Liver (tissue), 8 donors: ENCODE measurements at regions not wholly inside any gene's neighbourhood (a gene's known extent, or its start where the extent isn't known, plus 50 kb on each side); places are given as distances from the start of the nearest gene placed in this dataset.

Source experiments
- DNase-seq: peaks from one replicate; pipeline ENCODE4 v3.0.0-alpha.2; 2017; ENCODE audit warnings: low spot score
- H3K27ac ChIP-seq, 2 donors: one replicate each; pipeline ENCODE4 v1.7.0; 2013; ENCODE audit warnings: inconsistent platforms in 2 of 2, low read length in 2 of 2, control low read depth in 1 of 2, low read depth in 1 of 2, mild to moderate bottlenecking in 1 of 2
- H3K27me3 ChIP-seq, 4 donors: one replicate each; pipeline versions ENCODE4 v1.6.1 to v1.7.0; 2013; ENCODE audit warnings: low read length in 3 of 4, inconsistent platforms in 1 of 4, mild to moderate bottlenecking in 1 of 4, moderate library complexity in 1 of 4; ENCODE audit not compliant: control insufficient read depth in 4 of 4, insufficient read depth in 4 of 4
- H3K36me3 ChIP-seq, 4 donors: one replicate each; pipeline versions ENCODE4 v1.6.1 to v1.7.0; 2013; ENCODE audit warnings: low read length in 3 of 4, mild to moderate bottlenecking in 3 of 4, low read depth in 1 of 4, moderate library complexity in 1 of 4; ENCODE audit not compliant: control insufficient read depth in 4 of 4, insufficient read depth in 3 of 4
- H3K4me1 ChIP-seq, 4 donors: one replicate each; pipeline versions ENCODE4 v1.6.1 to v1.7.0; 2013; ENCODE audit warnings: low read length in 3 of 4, mild to moderate bottlenecking in 3 of 4, moderate library complexity in 1 of 4; ENCODE audit not compliant: control insufficient read depth in 4 of 4, insufficient read depth in 4 of 4
- H3K4me3 ChIP-seq, 3 donors: one replicate each; pipeline versions ENCODE4 v1.6.1 to v1.7.0; 2013; ENCODE audit warnings: low read length in 3 of 3, control low read depth in 1 of 3, low read depth in 1 of 3, mild to moderate bottlenecking in 1 of 3
- H3K9ac ChIP-seq, 2 donors: one replicate each; pipeline ENCODE4 v1.7.0; 2013; ENCODE audit warnings: low read length in 2 of 2, mild to moderate bottlenecking in 2 of 2, moderate library complexity in 2 of 2, control low read depth in 1 of 2, low read depth in 1 of 2
- H3K9me3 ChIP-seq, 4 donors: one replicate each; pipeline versions ENCODE4 v1.6.1 to v1.7.0; 2013; ENCODE audit warnings: low read length in 3 of 4; ENCODE audit not compliant: control insufficient read depth in 4 of 4
- ATF3 ChIP-seq: IDR thresholded peaks from 2 replicates; pipeline ENCODE4 v1.6.1; 2016; ENCODE audit warnings: antibody characterized with exemption
- CTCF ChIP-seq: fragments of 150-350 bp; IDR thresholded peaks from 2 replicates; pipeline ENCODE4 v1.5.1; 2017; ENCODE audit warnings: improper control_type of control experiment, low read depth, low read length; ENCODE audit not compliant: missing input control
- EGR1 ChIP-seq, 2 donors: IDR thresholded peaks; 2 replicates each; pipeline ENCODE4 v1.6.1; 2016 to 2018; ENCODE audit warnings: antibody characterized with exemption in 2 of 2, low read depth in 2 of 2
- FOXA1 ChIP-seq: IDR thresholded peaks from 2 replicates; pipeline ENCODE4 v1.6.1; 2016; ENCODE audit warnings: antibody characterized with exemption
- FOXA2 ChIP-seq: IDR thresholded peaks from 2 replicates; pipeline ENCODE4 v1.6.1; 2016; ENCODE audit warnings: antibody characterized with exemption
- GABPA ChIP-seq, 2 donors: IDR thresholded peaks in 1 of 2; conservative IDR thresholded peaks in 1 of 2; 2 replicates each; pipeline ENCODE4 v1.6.1; 2016; ENCODE audit warnings: antibody characterized with exemption in 2 of 2, mild to moderate bottlenecking in 1 of 2, moderate library complexity in 1 of 2
- HNF4A ChIP-seq, 2 donors: conservative IDR thresholded peaks; 2 replicates each; pipeline ENCODE4 v1.6.1; 2016; ENCODE audit warnings: antibody characterized with exemption in 2 of 2, mild to moderate bottlenecking in 2 of 2
- HNF4G ChIP-seq: IDR thresholded peaks from 2 replicates; pipeline ENCODE4 v1.6.1; 2016; ENCODE audit warnings: antibody characterized with exemption
- JUND ChIP-seq, 2 donors: IDR thresholded peaks; 2 replicates each; pipeline ENCODE4 v1.6.1; 2016; ENCODE audit warnings: antibody characterized with exemption in 2 of 2
- MAX ChIP-seq: IDR thresholded peaks from 2 replicates; pipeline ENCODE4 v1.6.1; 2016; ENCODE audit warnings: antibody characterized with exemption
- NR2F2 ChIP-seq: IDR thresholded peaks from 2 replicates; pipeline ENCODE4 v1.6.1; 2016; ENCODE audit warnings: antibody characterized with exemption
- RAD21 ChIP-seq, 2 donors: IDR thresholded peaks; 2 replicates each; pipeline ENCODE4 v1.6.1; 2016; ENCODE audit warnings: antibody characterized with exemption in 2 of 2, mild to moderate bottlenecking in 2 of 2
- REST ChIP-seq: IDR thresholded peaks from 2 replicates; pipeline ENCODE4 v1.6.1; 2016; ENCODE audit warnings: antibody characterized with exemption, mild to moderate bottlenecking
- RXRA ChIP-seq, 2 donors: IDR thresholded peaks; 2 replicates each; pipeline ENCODE4 v1.6.1; 2017 to 2018; ENCODE audit warnings: antibody characterized with exemption in 2 of 2, mild to moderate bottlenecking in 1 of 2
- SP1 ChIP-seq: IDR thresholded peaks from 2 replicates; pipeline ENCODE4 v1.6.1; 2018; ENCODE audit warnings: antibody characterized with exemption, mild to moderate bottlenecking
- TAF1 ChIP-seq: conservative IDR thresholded peaks from 2 replicates; pipeline ENCODE4 v1.6.1; 2016; ENCODE audit warnings: antibody characterized with exemption, mild to moderate bottlenecking
- YY1 ChIP-seq: IDR thresholded peaks from 2 replicates; pipeline ENCODE4 v1.6.1; 2016; ENCODE audit warnings: antibody characterized with exemption, mild to moderate bottlenecking
- ZBTB33 ChIP-seq: IDR thresholded peaks from 2 replicates; pipeline ENCODE4 v1.6.1; 2016; ENCODE audit warnings: antibody characterized with exemption
- WGBS: extraction: QIAGEN DNeasy Blood & Tissue Kit; methylation state at CpG from one replicate; pipeline ENCODE4 v1.1.7; 2013; 5-methylcytosine and 5-hydroxymethylcytosine counted together
- donor health status: healthy.
- donor health status: healthy.
- donor health status: healthy.
- donor health status: healthy.
- donor health status: healthy.

GRCh38 chr2:173584000-173584399 lies 229.3 kb downstream of the CDCA7 start:
- TF ChIP-seq NR2F2 = no peak
- no peak for TF ChIP-seq RXRA (IDR thresholded peaks at IDR 0.05)
- no peak for TF ChIP-seq YY1
- TF ChIP-seq SP1 = no peak
- TF ChIP-seq HNF4G = no peak
- no peak for TF ChIP-seq FOXA2
- no peak for TF ChIP-seq ATF3
- TF ChIP-seq REST = no peak
- TF ChIP-seq EGR1 (IDR thresholded peaks at IDR 0.05; ENCODE audit: low read depth in 2 of 2) = no peak
- TF ChIP-seq HNF4A (conservative IDR thresholded peaks at IDR 0.05) = no peak
- 94% methylated on average over 1 of the region's 1 CpG for WGBS
- Histone ChIP-seq H3K27me3 (no peaks in the 10 kb centered on the region), H3K9ac (no peak overlapping the region), H3K36me3 (no peaks in the 10 kb centered on the region), H3K4me3 (no peak overlapping the region), H3K27ac (no peak overlapping the region), H3K4me1 (peaks cover 0 to 11% (median 4%) of the 10 kb centered on the region in 4 donors), H3K9me3 (no peaks in the 10 kb centered on the region)
- no peak for DNase-seq

- no peak for DNase-seq
- Histone ChIP-seq H3K36me3 (no peaks in the 10 kb centered on the region), H3K4me1 (peaks cover 0 to 11% (median 4%) of the 10 kb centered on the region in 4 donors), H3K9me3 (no peaks in the 10 kb centered on the region), H3K4me3 (no peak overlapping the region), H3K27ac (no peak overlapping the region), H3K27me3 (no peaks in the 10 kb centered on the region), H3K9ac (no peak overlapping the region)
- 85% methylated on average over 4 of the region's 4 CpGs for WGBS
- TF ChIP-seq ATF3 (no peak), ZBTB33 (no peak), MAX (no peak), RXRA (IDR thresholded peaks at IDR 0.05) (no peak), HNF4G (no peak), SP1 (no peak), EGR1 (IDR thresholded peaks at IDR 0.05; ENCODE audit: low read depth in 2 of 2) (no peak), RAD21 (IDR thresholded peaks at IDR 0.05) (no peak), FOXA1 (no peak), NR2F2 (no peak), JUND (IDR thresholded peaks at IDR 0.05) (no peak), GABPA (IDR thresholded peaks at IDR 0.05 in 1 of 2, conservative IDR thresholded peaks at IDR 0.05 in 1 of 2) (no peak), CTCF (no peak), TAF1 (no peak), REST (no peak), YY1 (no peak), FOXA2 (no peak), HNF4A (conservative IDR thresholded peaks at IDR 0.05) (no peak)
Measured at GRCh38 chr2:173584676-173585458, 230.2 kb downstream of the CDCA7 start.
